HAP-1 (cell line): ENCODE measurements at regions not wholly inside any gene's neighbourhood (a gene's known extent, or its start where the extent isn't known, plus 50 kb on each side); places are given as distances from the start of the nearest gene placed in this dataset.

ENCODE experiments used
- DNase-seq, 2 experiments: peaks; one replicate each; pipeline ENCODE4 v3.0.0-alpha.2; 2016 to 2020; ENCODE audit warnings: low spot score in 2 of 2
- H3K27me3 ChIP-seq: fragments of 250-450 bp; sonication (Bioruptor Pico); 2 replicates; pipeline ENCODE4 v1.5.1; 2020; ENCODE audit warnings: low read depth, mild to moderate bottlenecking, moderate library complexity
- H3K36me3 ChIP-seq: fragments of 250-450 bp; sonication (Bioruptor Pico); replicated peaks from 2 replicates; pipeline ENCODE4 v1.5.1; 2020; ENCODE audit warnings: mild to moderate bottlenecking
- H3K4me1 ChIP-seq: fragments of 250-450 bp; sonication (Bioruptor Pico); 2 replicates; pipeline ENCODE4 v1.5.1; 2020; ENCODE audit warnings: mild to moderate bottlenecking
- H3K4me3 ChIP-seq: fragments of 250-450 bp; sonication (Bioruptor Pico); 2 replicates; pipeline ENCODE4 v1.5.1; 2020; ENCODE audit warnings: mild to moderate bottlenecking, moderate library complexity
- H3K9me3 ChIP-seq: fragments of 250-450 bp; sonication (Bioruptor Pico); 2 replicates; pipeline ENCODE4 v1.5.1; 2020; ENCODE audit warnings: mild to moderate bottlenecking, moderate library complexity
- in situ Hi-C: fragments of 300-500 bp; cut with MboI; formaldehyde crosslinking; loops from 3 replicates; pipeline ENCODE4 v1.14.3; 2020; ENCODE audit warnings: low sequenced_read_pairs, inconsistent platforms, mixed read lengths

GRCh38 chr7:106792233-106792926 is 72.7 kb upstream of the PIK3CG start:
- Histone ChIP-seq H3K9me3 (no peaks in the 10 kb centered on the region), H3K4me3 (no peak overlapping the region), H3K36me3 (no peaks in the 10 kb centered on the region), H3K27me3 (no peaks in the 10 kb centered on the region), H3K4me1 (peaks cover 13% of the 10 kb centered on the region)
- in situ Hi-C loops, result loop anchor here (10.0 kb wide), 1 partner anchor 362 kb away; no protein-coding TSS in a partner anchor
- DNase-seq, result no peak

DNA sequence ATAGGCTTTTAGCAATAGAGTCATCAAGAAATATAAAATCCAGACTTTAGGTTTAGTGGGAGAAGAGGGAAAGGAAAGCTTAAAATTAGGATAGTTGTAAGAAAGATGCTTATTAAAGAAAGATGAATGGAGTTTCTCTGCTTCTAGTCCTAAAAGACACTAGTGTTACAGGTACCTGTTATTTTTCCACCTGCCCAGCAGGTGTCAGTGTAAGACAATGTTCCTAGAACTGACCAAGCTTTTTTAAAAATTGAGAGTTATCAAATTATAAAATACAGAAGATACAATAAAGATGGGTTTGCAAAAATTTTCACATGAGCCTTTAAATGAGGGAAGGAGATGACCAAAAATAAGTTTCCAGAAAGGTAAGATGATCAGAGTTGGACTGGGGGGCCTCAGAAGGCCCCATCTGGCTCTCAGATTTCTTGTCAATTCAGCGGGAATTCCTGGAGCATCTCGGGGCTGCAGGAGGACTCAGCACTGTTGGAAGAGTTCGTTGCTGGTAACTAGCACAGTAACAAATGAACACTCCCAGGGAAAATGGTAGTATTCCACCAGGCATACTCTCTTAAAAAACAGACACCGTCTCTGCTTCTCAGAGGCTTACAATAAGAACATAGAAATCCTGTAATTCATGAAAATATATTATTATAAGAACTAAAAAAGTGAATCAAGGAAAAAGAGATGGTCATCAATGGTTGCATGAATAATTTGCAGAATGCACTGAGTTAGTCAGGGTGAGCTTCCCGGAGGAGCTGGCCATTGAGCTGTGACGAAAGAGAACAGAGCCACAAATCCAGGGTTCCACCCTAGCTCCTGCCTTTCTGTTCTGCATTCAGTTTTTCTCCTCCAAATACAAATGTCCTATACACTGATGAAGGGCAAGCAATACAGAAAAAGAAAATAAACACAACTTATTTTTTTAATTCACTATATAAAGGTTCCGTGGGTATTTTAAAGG is 71.8 kb upstream of the PIK3CG start:
- Histone ChIP-seq H3K9me3 (no peaks in the 10 kb centered on the region), H3K4me1 (peaks cover 13% of the 10 kb centered on the region), H3K36me3 (no peaks in the 10 kb centered on the region), H3K4me3 (no peak overlapping the region), H3K27me3 (no peaks in the 10 kb centered on the region)
- in situ Hi-C loops, result loop anchor here (10.0 kb wide), 1 partner anchor 362 kb away; no protein-coding TSS in a partner anchor
- peak; percentile 25 to 33 for DNase-seq

DNA sequence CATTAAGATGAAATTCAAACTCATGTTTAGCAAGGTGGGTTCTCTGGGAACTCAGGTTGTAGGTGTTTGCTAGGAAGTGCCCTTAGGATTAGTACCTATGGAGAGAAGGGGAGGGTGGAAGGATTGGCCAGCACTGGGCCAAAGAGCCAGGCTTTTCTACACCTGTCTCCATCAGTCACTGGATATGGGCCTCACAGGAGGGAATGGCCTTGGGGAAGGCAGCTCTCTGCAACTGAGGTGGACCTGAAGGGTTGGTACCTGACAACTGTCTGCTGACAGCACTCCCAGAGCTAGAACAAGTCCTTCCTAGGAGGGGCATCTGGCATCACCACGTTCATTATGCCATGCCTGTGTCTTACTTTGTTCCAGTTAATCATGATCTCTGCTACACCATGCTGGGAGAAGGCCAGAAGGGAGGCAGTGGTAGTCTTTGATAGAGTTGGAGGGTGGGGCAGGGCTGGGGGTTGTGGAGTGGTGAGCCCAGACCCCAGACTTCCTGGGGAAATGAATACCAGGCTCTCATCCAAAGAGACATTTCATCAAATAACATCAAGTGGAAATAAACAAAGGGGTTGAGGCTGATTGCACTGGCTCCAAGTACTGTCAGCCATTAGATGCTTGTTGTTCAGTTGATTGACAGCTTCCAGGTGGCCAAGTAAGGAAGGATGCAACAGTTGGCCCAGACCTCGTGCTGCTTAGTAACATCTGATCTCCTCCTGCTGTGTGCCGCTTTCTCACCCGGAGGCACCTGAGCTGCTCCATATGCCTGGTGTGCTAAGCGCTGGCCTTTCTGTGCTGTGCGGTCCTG is 70.6 kb upstream of the PIK3CG start:
- in situ Hi-C loops, result loop anchor here (10.0 kb wide), 1 partner anchor 360 kb away; no protein-coding TSS in a partner anchor
- Histone ChIP-seq H3K36me3 (no peaks in the 10 kb centered on the region), H3K9me3 (no peaks in the 10 kb centered on the region), H3K4me1 (peaks cover 13% of the 10 kb centered on the region), H3K27me3 (no peaks in the 10 kb centered on the region), H3K4me3 (no peak overlapping the region)
- no peak for DNase-seq

DNA sequence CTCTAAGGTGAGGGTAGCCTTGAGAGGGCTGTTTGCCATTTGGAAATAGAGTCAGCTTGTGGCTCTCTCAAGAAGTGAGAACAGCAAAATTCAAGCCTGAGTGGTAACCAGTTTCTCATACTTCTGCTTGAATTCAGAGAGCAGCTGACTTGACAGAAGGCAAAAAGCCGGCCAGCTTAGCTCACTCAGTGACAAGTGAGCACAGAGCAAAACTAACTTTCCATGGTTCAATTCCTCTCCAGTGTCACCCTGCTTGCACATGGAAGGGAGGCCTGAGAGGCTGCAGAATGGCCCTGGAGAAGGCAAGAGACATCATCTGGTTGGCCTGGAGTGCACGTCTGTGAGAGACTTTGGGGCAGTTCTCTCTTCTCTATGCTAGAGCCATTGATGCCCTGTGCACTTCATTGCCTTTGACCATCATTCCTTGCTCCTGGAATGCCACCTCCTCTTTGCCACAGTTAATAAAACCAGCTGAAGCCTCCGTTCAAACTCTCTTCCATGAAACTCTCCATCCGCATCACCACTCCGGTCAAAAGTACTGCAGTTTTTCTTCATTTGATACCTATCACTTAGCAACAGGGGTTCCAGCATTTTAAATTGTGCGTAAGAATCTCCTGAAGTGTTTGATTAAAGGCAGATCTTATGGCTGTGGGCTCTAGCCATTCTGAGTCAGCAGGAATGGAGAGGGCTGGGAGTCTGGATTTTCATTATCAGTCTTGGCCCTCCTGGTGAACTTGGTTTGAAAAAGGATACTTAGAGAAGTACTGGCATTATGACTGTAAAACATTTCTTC is 69.8 kb upstream of the PIK3CG start:
- H3K4me3 ChIP-seq, result no peak overlapping the region
- H3K27me3 ChIP-seq, result no peaks in the 10 kb centered on the region
- in situ Hi-C loops, result loop anchor here (10.0 kb wide), 1 partner anchor 360 kb away; no protein-coding TSS in a partner anchor
- no peaks in the 10 kb centered on the region for H3K9me3 ChIP-seq
- no peaks in the 10 kb centered on the region for H3K36me3 ChIP-seq
- DNase-seq, result no peak
- peaks cover 13% of the 10 kb centered on the region for H3K4me1 ChIP-seq

GRCh38 chr7:106795877-106796231 is 69.2 kb upstream of the PIK3CG start:
- Histone ChIP-seq H3K9me3 (no peaks in the 10 kb centered on the region), H3K27me3 (no peaks in the 10 kb centered on the region), H3K4me3 (no peak overlapping the region), H3K4me1 (peaks cover 13% of the 10 kb centered on the region), H3K36me3 (no peaks in the 10 kb centered on the region)
- in situ Hi-C loops, result loop anchor here (10.0 kb wide), 1 partner anchor 359 kb away; no protein-coding TSS in a partner anchor
- no peak for DNase-seq

DNA sequence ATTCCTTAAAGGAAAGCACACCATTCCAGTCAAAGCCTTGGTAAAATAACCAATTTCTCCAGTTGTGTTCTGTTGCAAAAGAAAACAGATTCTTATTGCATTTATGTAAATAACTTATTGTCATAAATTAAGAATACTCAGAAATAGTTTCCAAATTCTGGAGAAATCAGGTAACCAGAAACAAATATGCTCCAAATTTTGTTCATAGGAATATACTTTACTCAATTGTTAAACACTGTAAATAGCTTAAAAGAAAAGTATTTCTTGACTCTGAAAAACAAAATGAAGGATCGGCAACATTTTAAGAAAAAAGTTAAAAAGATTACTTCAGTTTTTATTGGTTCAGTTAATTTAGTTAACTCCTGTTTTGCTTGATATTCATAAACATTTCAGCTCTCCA is 67.1 kb upstream of the PIK3CG start:
- no peaks in the 10 kb centered on the region for H3K9me3 ChIP-seq
- no peaks in the 10 kb centered on the region for H3K27me3 ChIP-seq
- no peak for DNase-seq
- peaks cover 13% of the 10 kb centered on the region for H3K4me1 ChIP-seq
- H3K4me3 ChIP-seq, result no peak overlapping the region
- H3K36me3 ChIP-seq, result no peaks in the 10 kb centered on the region
- in situ Hi-C loops, result loop anchor here (10.0 kb wide), 1 partner anchor 357 kb away; no protein-coding TSS in a partner anchor

DNA sequence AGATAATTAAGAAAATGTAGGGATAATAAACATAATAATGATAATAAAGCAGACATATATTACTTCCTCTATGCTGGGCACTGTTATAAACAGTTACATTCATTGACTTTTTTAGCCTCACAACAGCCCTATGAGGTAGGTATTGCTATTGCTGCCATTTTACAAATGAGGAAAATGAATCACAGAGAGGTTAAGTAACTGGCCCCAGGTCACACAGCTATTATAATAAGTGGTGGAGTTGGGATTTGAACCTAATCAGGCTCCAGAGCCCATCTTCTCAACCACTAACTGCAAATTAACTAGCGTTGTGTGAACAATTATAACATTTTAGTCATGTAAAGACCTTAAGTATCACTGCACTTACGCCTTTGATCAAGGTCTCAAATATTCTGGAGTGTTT is 62.5 kb upstream of the PIK3CG start:
- no peak overlapping the region for H3K4me3 ChIP-seq
- no peaks in the 10 kb centered on the region for H3K36me3 ChIP-seq
- H3K4me1 ChIP-seq, result no peaks in the 10 kb centered on the region
- in situ Hi-C loops, result no loop called here
- no peaks in the 10 kb centered on the region for H3K27me3 ChIP-seq
- no peak for DNase-seq
- no peaks in the 10 kb centered on the region for H3K9me3 ChIP-seq

GRCh38 chr7:106806556-106806955 is 58.5 kb upstream of the PIK3CG start:
- DNase-seq, result no peak
- Histone ChIP-seq H3K9me3 (no peaks in the 10 kb centered on the region), H3K4me1 (0 out of 2 replicates have a peak, but pooled peaks cover 2% of the 10 kb centered on the region), H3K27me3 (no peaks in the 10 kb centered on the region), H3K36me3 (no peaks in the 10 kb centered on the region), H3K4me3 (no peak overlapping the region)
- in situ Hi-C loops, result no loop called here

- in situ Hi-C loops, result no loop called here
- Histone ChIP-seq H3K27me3 (no peaks in the 10 kb centered on the region), H3K4me3 (no peak overlapping the region), H3K9me3 (no peaks in the 10 kb centered on the region), H3K36me3 (no peaks in the 10 kb centered on the region), H3K4me1 (0 out of 2 replicates have a peak, but pooled peaks cover 2% of the 10 kb centered on the region)
- no peak for DNase-seq
These were observed 57.6 kb upstream of the PIK3CG start for GRCh38 chr7:106807474-106807873.

- Histone ChIP-seq H3K4me1 (0 out of 2 replicates have a peak, but pooled peaks cover 2% of the 10 kb centered on the region), H3K36me3 (no peaks in the 10 kb centered on the region), H3K9me3 (no peaks in the 10 kb centered on the region), H3K27me3 (no peaks in the 10 kb centered on the region), H3K4me3 (no peak overlapping the region)
- DNase-seq, result no peak
- in situ Hi-C loops, result no loop called here
These were observed 56.0 kb upstream of the PIK3CG start for GRCh38 chr7:106808967-106809635.

GRCh38 chr7:106811472-106811871 is 53.6 kb upstream of the PIK3CG start:
- Histone ChIP-seq H3K4me3 (no peak overlapping the region), H3K36me3 (no peaks in the 10 kb centered on the region), H3K9me3 (no peaks in the 10 kb centered on the region), H3K27me3 (no peaks in the 10 kb centered on the region), H3K4me1 (0 out of 2 replicates have a peak, but pooled peaks cover 2% of the 10 kb centered on the region)
- in situ Hi-C loops, result no loop called here
- DNase-seq, result no peak

DNA sequence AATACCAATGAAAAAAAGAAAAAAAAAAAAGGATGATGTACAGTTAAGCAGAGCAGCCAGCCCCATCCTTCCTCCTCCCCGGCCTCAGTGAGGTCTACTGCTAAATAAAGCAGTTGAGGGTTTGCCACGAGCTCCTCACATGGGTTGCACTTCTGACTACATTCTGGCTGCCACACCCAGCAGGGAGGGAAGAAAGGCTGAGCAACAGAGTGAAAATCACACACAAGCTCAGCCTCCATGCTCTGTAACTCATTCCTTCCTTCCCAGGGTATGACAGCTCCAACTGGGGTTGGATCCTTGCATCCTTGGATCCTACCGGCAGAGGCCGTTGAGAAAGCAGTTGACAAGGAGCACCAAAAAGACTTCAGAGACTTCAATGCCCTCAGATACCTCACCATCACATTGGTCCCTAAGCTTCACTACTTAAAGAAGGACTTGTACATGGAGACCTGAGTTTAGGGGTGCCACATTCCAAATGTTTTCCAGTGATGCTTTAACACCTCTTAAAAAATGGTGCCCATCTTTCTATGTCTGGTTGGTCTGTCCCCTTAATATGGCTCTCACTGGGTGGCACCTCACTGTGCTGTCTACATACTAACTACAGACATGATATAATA is 52.9 kb upstream of the PIK3CG start:
- H3K36me3 ChIP-seq, result no peaks in the 10 kb centered on the region
- DNase-seq, result no peak
- no peak overlapping the region for H3K4me3 ChIP-seq
- H3K9me3 ChIP-seq, result no peaks in the 10 kb centered on the region
- H3K27me3 ChIP-seq, result no peaks in the 10 kb centered on the region
- in situ Hi-C loops, result no loop called here
- 0 out of 2 replicates have a peak, but pooled peaks cover 2% of the 10 kb centered on the region for H3K4me1 ChIP-seq
